ENCODE measurements at regions not wholly inside any gene's neighbourhood (a gene's known extent, or its start where the extent isn't known, plus 50 kb on each side); places are given as distances from the start of the nearest gene placed in this dataset.
"Not testable (repeated sequence)": the region's sequence is repeated elsewhere in the genome, so short reads cannot be mapped to it uniquely, and the experiment has no call there.

DNA sequence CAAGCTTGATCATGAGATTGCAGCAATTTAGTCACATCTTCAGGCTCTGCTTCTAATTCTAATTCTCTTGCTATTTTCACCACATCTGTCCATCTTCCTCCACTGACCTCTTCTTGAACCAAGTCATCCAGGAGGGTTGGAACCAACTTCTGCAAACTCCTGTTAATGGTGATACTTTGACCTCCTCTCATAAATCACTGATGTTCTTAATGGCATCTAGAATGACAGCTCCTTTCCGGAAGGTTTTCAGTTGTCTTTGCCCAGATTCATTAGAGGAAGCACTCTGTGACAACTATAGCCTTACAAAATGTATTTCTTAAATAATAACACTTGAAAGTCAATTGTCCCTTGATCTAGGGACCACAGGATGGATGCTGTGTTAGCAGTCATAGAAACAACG lies 136.2 kb downstream of the IGLL1 start:
- DNase-seq (ENCODE audit: extremely low read depth in 1 of 2, low read depth in 1 of 2), result not testable (repeated sequence)

DNA sequence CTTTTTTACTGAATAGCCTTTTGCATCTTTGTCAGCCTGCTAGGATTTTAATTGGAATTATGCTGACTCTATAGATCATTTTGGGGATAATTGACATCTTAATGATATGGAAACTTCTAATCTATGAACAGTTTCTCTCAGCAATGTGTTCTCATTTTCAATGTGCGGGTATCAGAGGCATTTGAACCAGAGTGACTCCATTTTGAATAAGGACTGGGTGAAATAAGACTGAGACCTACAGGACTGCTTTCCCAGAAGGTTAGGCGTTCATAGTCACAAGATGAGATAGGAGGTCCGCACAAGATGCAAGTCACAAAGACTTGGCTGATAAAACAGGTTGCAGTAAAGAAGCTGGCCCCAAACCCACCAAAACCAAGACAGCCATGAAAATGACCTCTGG lies 140.5 kb downstream of the IGLL1 start:
- not testable (repeated sequence) for DNase-seq (ENCODE audit: extremely low read depth in 1 of 2, low read depth in 1 of 2)

DNA sequence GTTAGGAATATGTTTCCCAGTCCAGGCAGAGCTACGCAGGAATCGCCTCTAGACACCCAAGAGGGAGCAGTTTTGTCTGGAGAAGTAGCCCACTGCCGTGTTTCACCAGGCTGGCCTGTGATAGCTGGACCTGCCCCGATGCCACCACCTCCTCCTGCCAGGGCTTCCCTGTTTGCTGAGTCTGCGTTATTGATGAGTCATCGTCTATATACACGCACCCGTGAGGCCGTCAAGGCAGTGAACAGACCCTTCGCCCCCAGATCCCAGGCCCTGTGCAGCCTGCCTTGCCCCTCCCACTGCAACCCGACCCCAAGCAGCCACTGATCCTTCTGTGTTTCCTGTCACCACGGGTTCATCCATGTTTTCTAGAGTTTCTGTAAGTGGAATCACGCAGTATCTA lies 141.9 kb downstream of the IGLL1 start:
- DNase-seq (ENCODE audit: extremely low read depth in 1 of 2, low read depth in 1 of 2), result no peak

DNA sequence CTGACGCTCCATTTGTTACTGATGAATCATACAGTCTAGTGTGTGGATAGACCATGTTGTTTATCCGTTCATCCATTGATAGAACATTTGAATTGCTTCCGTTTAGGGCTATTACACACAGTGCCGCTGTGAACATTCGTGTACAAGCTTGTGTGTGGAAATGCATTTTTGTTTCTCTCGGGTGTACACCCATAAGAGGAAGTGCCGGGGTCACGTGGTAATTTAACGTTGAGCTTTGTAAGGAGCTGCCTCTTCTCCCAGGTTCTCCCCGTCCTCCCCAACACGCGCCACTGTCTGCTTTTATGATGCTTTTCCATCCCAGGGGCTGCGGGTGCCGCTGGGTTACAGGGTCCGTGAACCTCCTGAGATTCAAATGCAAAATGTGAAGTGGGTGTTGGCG lies 142.3 kb downstream of the IGLL1 start:
- DNase-seq (ENCODE audit: extremely low read depth in 1 of 2, low read depth in 1 of 2), result no peak

DNA sequence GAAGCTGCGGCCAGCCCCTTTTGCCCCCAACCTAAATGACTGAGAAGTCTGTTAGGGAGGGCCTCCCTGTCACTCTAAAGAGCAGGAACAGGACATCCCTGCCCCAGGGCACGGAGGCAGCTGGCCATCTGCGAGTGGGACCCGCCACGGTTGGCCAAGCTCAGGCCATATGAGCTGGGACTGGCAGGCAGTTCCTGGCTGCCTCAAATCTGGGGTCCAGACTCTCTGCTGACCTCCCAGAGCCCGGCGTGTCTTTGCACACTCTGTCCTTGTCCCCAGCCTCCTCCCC lies 143.0 kb downstream of the IGLL1 start:
- DNase-seq (ENCODE audit: extremely low read depth in 1 of 2, low read depth in 1 of 2), result not testable (repeated sequence)

DNA sequence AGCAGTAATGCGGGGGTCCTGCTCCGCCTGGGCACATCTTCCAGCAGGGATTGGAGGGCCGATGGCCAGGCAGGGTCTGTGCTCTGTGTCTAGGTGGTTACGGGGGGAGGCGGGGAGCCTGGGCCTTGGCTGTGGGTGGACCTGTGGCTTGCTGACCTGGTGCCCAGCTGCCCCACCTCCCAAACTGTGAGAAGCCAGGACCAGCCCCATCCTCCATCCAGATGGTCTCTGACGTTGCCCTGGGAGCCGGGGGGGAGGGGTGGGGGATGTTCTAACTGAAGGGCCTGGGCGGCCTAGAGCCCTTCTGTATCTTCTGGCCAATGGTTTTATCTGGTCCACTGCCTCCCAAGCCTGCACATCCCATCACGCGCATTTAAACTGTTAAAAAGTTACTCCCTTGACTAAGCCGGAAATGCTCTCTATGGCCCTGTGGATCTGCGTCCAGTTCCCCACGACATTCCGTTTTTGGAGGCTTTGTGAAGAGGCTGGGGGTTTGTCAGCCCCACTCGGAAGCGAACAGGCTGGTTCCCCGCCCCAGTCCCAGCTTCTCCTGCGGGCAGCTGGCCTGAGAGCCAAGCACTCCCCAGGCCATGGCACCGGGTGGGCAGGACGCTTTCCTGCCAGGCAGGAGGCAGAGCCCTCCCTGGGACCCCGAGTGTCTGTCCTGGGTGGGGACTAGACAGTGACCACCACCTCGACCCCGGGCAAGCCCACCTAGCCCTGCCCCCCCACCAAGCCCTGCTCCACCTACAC lies 143.6 kb downstream of the IGLL1 start:
- not testable (repeated sequence) for DNase-seq (ENCODE audit: extremely low read depth in 1 of 2, low read depth in 1 of 2)

DNA sequence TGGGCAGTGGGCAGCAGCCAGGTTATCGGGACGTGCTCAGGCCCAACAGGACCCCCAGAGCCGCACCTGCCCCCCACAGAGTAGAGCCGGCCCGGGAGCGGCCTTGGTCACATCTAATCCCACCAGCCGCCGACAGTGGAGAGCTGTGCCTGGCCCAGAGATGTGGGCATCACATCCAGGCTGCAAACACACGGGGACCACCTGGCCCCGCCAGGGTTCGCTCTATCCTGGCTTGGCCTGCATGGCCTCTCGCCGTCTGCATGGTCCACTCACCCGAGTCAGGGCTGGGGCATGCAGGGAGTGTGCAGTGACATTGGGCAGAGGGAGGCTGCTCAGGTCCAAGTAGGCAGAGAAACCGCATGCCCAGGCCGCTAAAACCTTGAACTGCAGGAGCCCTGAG lies 144.9 kb downstream of the IGLL1 start:
- not testable (repeated sequence) for DNase-seq (ENCODE audit: extremely low read depth in 1 of 2, low read depth in 1 of 2)

DNA sequence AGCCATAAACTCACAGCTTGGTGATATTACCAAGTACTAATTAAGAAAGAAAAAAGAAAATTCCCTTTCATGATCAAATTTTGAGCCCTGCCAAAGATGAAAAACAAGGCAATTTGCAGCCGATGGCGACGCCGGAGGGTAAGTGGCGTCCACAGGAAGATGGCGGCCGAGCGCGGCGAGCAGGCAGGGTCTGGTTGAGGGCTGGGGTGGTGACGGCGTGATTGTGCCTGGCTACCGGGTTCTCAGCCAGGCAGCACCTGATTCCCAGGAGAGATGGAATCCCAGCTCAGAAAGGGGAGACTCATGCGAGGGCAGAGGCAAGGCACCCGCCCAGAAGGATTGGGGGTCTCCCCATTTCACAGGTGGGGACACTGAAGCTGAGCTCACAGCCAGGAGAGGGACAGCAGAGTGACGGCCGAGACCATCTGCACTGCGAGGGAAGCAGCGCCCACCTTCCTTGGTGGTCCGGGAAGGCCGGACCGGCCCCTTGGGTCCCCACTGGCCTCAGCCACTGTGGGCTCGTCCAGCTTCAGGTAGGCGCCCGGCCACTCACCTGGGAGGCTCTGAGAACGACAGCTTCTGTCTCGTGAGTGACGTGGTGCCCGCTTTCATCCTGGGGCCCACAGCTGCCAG lies 145.8 kb downstream of the IGLL1 start:
- not testable (repeated sequence) for DNase-seq (ENCODE audit: extremely low read depth in 1 of 2, low read depth in 1 of 2)

DNA sequence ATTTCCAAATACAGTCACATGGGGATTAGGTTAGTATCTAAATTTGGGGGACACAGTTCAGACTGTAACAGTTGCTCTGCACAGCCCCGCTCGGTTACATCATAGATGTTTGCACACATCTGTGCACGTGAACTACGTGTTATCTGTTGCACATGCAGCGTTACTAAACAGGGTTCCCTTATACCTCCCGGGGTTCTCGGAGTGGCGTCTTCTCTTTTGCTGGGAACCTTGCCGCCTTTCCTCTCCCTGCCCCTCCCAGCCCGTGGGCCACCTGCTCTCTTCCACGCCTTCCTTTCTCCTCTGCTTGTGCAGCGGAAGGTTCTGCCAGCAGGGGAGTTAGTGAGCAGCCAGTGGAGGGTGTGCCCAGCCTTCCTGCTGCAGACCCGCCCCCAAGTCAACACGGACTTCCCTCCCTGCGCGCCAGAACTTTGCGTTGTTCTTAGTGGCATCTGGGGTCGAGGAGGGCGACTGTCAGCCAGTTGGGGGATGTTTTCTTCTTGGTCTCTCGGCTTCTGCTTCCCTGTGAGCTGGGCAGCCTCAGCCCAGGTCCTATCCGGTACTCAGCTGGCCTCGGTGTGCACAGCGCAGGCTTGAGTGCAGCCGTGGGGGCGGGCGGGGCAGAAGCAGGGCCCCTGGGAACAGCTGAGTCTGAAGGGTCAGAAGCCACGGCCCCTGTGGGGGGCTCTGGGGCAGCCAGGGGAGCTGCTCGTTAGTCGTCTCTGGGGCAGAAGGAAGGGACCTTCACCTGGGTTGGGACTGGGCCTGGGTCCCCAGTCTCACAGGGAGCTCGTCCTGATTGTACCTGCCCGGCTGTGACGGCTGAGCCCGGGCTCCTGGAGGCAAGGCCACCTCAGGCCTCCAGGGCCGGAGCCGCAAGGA lies 146.7 kb downstream of the IGLL1 start:
- not testable (repeated sequence) for DNase-seq (ENCODE audit: extremely low read depth in 1 of 2, low read depth in 1 of 2)

DNA sequence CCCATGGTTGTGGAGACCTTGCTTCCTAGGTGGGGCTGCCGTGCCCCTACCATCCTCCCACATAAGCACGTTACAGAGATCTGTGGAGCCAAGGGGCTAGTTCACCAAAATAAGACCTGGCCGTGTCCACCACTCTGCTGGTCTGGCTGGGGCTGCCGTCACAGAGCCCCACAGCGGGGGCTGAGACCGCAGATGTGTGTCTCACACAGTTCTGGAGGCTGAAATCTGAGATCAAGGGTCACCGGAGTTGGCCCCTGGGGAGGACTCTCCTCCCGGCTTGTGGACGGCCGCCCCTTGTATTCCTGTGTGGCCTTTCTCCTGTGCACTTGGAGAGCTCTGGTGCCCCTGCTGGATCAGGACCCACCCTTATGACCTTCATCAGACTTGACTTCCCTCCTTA lies 147.4 kb downstream of the IGLL1 start:
- not testable (repeated sequence) for DNase-seq (ENCODE audit: extremely low read depth in 1 of 2, low read depth in 1 of 2)

DNA sequence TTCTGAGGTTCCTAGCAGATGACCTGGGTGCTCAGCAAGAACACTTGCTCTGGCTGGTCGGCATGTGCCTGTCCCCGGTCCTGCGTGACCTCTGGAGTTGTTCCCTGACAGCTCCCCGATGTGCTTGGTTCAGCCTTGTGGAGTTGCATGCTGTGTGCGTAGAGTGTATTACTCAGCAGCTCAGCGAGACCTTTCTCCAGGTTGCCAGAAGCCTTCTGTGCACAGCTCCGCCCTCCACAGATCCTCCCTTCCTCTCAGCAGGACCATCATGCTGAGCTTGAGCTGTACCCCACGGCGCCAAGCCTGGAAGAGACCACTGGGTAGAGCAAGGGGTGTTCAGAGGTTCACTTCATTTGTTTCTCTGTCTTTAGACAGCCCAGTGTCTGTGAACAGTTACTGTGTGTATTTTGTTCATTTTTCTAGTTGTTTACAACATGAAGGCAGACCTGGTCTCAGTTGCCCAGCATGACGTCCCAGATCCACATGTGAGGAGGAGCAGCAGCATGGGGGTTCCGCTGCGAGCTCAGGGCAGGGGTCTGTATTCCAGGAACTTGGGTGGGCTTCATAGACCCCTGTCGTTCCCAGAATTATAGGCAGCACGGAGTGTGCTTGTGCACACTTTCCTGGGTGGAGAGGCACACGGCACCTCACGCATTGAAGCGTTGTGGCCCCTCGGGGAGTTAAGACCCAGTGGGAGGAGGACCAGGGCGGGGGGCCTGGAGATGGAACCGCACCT lies 148.6 kb downstream of the IGLL1 start:
- DNase-seq (ENCODE audit: extremely low read depth in 1 of 2, low read depth in 1 of 2), result no peak

DNA sequence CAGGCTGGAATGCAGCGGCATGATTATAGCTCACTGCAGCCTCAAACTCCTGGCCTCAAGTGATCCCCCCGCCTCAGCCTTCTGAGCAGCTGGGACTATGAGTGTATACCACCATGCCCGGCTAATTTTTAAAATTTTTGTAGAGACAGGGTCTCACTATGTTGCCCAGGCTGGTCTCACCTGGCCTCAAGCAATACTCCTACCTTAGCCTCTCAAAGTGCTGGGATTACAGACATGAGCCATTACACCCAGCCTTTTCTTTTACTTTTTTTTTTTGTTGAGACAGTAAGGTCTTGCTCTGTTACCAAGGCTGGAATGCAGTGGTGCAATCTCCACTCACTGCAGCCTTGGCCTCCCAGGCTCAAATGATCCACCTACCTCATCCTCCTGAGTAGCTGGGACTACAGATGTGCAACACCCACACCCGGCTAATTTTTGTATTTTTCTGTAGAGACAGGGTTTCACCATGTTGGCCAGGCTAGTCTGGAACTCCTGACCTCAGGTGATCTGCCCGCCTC lies 155.5 kb downstream of the IGLL1 start:
- not testable (repeated sequence) for DNase-seq (ENCODE audit: extremely low read depth in 1 of 2, low read depth in 1 of 2)

DNA sequence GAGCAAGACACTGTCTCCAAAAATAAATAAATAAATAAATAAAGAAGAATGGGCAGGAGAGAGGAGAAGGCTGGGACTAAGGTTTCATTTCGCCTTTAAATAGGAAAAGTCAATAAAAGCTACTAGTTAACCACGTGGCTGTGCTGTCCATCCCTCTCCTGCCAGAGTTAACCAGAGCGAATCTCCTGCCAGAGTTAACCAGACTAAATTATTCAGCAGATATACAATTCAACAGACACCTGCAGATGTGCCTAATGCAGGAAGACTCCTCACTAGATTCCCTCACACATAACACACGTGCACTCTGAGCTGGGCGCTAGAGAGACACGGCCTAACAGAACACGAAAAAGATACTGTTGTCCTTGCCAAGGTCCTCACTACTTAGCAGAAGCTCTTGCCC lies 156.1 kb downstream of the IGLL1 start:
- no peak for DNase-seq (ENCODE audit: extremely low read depth in 1 of 2, low read depth in 1 of 2)

DNA sequence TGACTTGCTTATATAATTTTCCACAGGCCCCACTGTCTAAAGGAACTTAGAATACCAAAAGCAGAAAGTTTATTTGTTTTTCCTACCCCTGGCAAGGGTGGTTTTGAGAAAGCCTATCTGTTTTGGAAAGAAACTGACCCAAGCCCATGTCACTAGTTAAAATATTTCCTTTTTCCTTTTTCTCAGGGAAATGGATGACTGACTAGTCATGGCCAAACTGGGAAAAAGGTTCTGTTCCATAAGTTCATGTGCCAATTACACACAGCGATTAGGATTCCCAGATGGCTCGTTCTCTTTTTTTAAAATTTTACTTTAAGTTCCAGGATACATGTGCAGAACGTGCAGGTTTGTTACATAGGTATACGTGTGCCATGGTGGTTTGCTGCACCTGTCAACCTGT lies 157.8 kb downstream of the IGLL1 start:
- not testable (repeated sequence) for DNase-seq (ENCODE audit: extremely low read depth in 1 of 2, low read depth in 1 of 2)

DNA sequence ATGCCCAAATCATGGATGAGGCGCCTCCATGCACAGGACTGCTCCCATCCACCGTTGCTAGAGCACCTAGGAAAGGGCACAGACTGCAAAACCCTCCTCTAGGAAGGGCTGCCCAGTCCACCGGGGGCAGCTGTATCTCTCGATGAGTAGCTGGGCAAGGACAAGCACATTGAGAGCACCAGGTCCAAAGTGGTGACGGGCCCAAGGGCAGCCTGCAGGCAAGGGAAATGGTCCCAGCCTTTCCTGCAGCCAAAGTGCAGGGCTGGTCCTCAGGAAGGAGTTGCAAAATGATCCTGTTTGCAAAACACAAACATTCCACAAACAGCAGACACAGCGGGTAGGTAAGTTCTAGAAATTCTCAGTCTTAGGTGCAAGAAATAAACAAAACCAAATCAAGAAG lies 158.8 kb downstream of the IGLL1 start:
- not testable (repeated sequence) for DNase-seq (ENCODE audit: extremely low read depth in 1 of 2, low read depth in 1 of 2)

DNA sequence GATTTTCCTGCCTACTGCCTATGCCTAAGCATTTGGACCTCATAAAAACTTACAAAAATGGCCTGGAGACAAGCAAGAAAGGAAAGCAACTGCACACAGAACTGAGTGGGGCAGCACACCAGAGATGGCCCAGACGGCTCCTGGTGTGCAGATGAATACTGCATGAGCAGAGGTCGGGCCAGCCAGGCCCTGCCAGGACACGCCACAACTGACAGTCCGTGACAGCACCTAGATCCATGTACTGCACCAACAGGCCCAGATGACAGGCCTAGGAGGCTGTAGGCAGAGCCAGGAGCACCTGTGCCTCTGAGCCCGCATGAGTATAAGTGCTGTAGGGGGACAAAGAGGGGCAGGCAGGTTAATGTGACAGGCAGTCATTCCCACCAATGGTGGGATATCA lies 160.2 kb downstream of the IGLL1 start:
- no peak for DNase-seq (ENCODE audit: extremely low read depth in 1 of 2, low read depth in 1 of 2)

DNA sequence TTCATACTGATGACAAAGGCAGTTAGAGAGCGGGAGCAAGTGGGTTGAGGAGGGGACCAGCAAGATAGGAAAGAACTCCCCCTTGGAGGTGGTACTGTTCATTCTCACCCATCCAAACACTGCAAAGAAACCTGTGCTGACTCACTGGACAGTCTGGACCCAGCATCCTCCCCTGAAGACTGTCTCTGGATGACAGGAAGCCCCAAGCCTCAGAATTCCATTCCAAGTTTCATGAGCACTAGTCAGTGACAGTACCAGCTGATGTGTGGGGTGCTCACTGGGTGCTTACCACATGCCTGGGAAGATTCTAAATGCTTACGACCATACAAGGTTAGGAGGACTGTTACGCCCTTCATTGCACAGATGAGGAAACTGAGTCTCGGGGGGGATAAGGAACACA lies 160.9 kb downstream of the IGLL1 start:
- no peak for DNase-seq (ENCODE audit: extremely low read depth in 1 of 2, low read depth in 1 of 2)

DNA sequence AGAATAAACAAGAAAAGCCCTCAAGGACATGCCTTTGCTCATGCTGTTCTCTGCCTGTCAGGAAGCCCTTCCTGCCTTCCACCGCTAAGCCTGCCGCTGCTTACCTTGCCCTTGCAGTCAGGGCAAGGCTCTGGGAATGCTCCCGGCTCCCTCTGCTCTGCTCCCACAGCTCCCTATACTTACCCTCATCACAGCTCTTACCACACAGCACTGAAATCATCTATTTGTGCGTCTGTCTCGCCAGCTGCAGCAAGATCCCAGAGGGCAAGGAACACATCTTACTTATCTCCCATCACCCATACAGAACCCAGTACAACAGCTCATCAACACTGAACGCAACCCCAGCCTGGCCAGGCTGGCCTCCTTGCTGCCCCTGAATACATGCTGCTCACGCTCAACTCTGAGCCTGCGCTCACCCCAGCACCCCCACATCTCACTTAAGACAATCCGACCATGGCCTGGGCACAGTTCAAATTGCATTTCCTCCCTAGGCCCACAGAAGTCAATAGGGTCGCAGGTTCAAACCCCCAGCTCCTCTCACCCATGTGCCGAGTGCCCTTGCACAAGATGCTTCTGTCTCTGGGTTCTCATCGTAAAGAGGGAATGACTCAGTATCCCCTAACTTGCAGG lies 161.8 kb downstream of the IGLL1 start:
- DNase-seq (ENCODE audit: extremely low read depth in 1 of 2, low read depth in 1 of 2), result no peak

DNA sequence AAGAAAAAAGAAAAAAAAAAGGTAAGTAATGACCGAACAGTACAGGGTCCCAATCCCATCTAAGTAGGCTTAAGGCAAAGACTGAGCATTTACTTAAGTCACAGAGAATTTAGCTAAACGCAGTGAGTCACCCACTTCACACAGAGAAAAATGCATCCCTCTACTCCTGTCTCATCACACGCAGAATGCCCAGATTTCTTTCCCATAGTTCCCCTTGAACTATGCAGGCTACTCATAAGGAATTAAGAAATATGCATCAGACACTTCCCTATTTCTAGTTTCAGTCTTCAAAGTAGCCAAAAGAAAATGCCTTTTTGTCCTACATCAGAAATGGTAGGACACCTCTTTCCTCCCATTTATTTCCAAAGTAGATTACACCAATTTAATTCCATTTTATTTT lies 162.8 kb downstream of the IGLL1 start:
- not testable (repeated sequence) for DNase-seq (ENCODE audit: extremely low read depth in 1 of 2, low read depth in 1 of 2)

DNA sequence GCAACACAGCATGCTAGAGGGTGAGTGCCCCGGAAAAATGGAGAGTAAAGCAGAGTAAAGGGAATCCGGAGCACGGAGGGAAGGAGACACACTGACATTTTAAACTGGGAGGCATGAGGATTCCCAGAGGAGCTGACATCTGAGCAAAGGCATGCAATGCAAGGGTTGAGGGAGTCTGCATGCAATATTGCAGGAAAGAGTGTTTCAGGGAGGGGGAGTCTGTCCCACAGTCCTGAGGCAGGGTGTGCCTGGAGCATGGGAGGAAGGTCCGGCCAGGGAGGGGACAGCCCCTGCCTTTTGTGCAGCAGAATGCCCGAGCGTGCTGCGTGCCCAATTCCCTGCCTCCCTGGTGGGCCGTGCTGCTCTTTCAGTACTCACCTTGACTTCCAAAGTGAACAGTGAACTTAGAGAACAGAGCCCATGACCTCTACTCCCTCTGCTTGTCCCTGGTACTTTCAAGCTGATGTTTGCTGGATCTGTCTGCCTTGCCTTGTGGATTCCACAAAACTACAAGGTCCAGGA lies 163.9 kb downstream of the IGLL1 start:
- not testable (repeated sequence) for DNase-seq (ENCODE audit: extremely low read depth in 1 of 2, low read depth in 1 of 2)

All from activated CD8-positive, alpha-beta memory T cell treated with anti-CD3 and anti-CD28 coated beads for 1 hour (primary cell).